PFSK-1 (cell line): ENCODE measurements at regions not wholly inside any gene's neighbourhood (a gene's known extent, or its start where the extent isn't known, plus 50 kb on each side); places are given as distances from the start of the nearest gene placed in this dataset.

Experiments
- FOXP2 ChIP-seq: optimal IDR thresholded peaks from 2 replicates; pipeline ENCODE3; 2011; ENCODE audit warnings: borderline replicate concordance, control low read depth, inconsistent platforms; ENCODE audit not compliant: insufficient read depth; ENCODE audit errors: extremely low read length, extremely low read depth
- POLR2AphosphoS5 ChIP-seq: IDR thresholded peaks from 2 replicates; pipeline ENCODE4 v1.6.1; 2012; ENCODE audit warnings: low read depth, mild to moderate bottlenecking, control low read depth, low read length, moderate library complexity
- SIN3A ChIP-seq: IDR thresholded peaks from 2 replicates; pipeline ENCODE4 v1.6.1; 2012; ENCODE audit warnings: mild to moderate bottlenecking, low read length, moderate library complexity, borderline replicate concordance; ENCODE audit not compliant: insufficient read depth
- TAF1 ChIP-seq: IDR thresholded peaks from 2 replicates; pipeline ENCODE4 v1.6.1; 2012; ENCODE audit warnings: low read length, control low read depth, borderline replicate concordance; ENCODE audit not compliant: insufficient read depth
- TF ChIP-seq, protein P1 (sequence below), 2 experiments: IDR thresholded peaks; 2 replicates each; pipeline versions ENCODE4 v1.6.1 to v1.8.0; 2011 to 2012; ENCODE audit warnings: low read depth in 2 of 2, low read length in 2 of 2, control low read depth in 1 of 2, inconsistent platforms in 1 of 2, mild to moderate bottlenecking in 1 of 2, moderate library complexity in 1 of 2; ENCODE audit not compliant: insufficient read depth in 1 of 2

DNA sequence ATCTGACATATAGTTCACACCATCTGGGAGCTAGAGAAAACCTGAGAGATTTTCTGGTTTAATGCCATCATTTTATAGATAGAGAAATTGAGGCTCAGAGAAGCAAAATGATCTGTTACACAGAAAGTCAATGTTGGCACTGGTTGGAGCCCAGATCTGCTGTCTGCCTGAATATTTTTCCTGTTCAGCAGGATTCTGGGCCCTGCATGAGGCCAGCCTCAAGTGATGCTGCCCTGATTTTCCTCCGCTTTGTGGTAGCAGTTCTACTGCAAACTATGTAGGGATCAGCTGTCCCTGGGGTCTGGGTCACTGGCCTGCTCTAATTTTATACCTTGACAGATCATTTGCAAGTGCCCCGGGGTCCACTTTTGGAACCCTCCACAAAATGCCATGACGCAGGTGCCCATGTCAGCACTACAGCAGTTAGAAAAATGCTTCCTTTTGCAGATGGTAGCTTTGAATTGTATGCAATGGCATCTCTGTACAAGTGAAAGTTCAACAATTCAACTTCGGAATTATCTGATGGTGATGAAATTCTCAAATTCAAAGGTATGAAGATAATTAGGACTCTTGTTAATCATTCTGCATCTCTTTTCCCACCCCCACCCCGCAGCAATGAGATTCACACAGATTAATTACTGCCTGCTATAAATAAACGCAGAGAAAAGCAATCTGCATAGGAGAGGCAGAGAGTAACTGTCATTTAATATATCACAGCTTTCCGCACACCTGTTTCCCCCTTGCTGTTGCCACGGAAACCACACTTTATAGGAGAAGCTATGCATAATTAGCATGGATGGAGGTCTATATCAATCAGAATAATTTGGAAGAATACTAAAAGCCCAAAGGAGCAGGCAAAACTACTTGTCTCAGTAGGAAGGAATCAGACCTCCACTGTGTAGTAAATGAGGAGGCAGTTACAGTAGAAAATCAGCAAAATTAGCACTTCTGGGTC lies 222.6 kb downstream of the PDCD6IP start:
- TF ChIP-seq, protein P1, sequence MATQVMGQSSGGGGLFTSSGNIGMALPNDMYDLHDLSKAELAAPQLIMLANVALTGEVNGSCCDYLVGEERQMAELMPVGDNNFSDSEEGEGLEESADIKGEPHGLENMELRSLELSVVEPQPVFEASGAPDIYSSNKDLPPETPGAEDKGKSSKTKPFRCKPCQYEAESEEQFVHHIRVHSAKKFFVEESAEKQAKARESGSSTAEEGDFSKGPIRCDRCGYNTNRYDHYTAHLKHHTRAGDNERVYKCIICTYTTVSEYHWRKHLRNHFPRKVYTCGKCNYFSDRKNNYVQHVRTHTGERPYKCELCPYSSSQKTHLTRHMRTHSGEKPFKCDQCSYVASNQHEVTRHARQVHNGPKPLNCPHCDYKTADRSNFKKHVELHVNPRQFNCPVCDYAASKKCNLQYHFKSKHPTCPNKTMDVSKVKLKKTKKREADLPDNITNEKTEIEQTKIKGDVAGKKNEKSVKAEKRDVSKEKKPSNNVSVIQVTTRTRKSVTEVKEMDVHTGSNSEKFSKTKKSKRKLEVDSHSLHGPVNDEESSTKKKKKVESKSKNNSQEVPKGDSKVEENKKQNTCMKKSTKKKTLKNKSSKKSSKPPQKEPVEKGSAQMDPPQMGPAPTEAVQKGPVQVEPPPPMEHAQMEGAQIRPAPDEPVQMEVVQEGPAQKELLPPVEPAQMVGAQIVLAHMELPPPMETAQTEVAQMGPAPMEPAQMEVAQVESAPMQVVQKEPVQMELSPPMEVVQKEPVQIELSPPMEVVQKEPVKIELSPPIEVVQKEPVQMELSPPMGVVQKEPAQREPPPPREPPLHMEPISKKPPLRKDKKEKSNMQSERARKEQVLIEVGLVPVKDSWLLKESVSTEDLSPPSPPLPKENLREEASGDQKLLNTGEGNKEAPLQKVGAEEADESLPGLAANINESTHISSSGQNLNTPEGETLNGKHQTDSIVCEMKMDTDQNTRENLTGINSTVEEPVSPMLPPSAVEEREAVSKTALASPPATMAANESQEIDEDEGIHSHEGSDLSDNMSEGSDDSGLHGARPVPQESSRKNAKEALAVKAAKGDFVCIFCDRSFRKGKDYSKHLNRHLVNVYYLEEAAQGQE (IDR thresholded peaks at IDR 0.05; ENCODE audit: insufficient read depth in 1 of 2, low read depth in 2 of 2, low read length in 2 of 2) = no peak
- no peak for TF ChIP-seq POLR2AphosphoS5

DNA sequence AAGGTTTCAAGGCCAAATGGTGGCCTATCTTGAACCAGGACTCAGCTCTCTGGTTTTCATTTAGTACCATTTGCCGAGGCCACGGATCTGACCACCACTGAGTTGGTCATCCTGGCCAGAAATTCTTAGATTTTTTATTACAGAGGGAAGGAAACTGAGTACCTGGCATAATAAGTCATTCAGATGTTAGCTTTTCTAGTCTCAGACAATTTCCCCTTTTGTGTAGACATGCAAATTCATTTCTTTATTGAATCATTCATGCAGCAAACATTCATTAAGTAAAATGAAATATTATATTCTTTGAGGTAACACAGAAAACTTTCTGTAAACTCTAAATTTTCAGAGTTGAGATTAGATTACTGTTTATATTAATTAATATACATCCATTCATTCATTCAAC lies 223.7 kb downstream of the PDCD6IP start:
- TF ChIP-seq FOXP2 (no peak), SIN3A (no peak)

DNA sequence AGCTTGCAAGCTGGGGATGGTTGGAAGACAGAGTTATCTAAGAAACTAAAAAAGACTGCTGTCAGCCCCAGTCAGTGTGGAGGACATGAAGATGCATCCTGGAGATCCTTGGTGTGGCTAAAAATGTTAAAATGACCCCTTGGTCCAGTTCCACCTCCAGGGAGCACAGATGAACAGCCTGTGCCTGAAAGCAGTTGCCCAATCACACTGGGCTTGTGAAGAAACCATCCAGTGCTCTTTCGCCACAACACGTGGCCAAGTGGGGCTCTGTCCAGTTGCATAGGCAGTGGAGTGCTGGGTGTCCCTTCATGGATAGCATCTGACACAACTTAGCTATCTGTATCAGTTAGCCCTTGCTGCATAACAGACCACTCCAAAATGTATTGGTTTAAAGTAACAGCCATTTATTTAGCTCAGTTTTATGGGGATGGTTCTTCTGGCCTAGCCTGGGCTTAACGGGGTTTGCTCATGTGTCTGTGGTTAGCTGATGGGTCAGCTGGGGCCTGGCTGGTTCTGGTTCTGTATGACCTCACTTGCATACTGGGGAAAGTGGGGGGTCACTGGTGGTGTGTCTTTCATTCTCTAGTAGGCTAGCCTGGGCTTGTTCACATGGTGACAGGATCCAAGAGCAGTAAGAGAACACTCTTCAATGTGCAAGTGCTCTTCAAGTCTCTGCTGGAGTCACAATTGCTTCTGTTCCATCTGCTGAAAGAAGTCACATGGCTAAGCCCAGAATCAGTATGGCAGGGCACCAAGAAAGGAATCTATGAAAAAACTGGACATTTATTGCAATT lies 226.2 kb downstream of the PDCD6IP start:
- TF ChIP-seq, protein P1 (IDR thresholded peaks at IDR 0.05; ENCODE audit: insufficient read depth in 1 of 2, low read depth in 2 of 2, low read length in 2 of 2) = no peak
- TF ChIP-seq TAF1 (no peak), SIN3A (no peak), FOXP2 (no peak), POLR2AphosphoS5 (no peak)

DNA sequence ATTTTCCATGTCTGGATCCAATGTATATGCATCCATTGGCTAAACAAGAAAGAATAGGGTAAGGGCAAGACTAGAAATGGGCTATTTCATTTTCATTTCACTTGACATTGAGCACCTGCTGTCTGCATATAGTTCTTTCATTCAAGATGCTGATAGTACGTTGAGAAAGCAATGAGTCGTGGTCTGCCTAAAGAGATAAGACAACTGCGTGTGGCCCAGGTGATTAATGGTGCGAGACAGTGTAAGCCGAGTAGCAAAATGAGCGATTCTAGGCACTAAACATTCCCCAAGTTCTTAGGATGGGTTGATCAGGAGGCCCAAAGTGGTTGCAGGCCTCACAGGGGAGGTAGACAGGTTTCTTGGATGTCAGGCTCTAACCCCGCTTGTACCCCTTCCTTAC lies 235.4 kb downstream of the PDCD6IP start:
- TF ChIP-seq, protein P1 (IDR thresholded peaks at IDR 0.05; ENCODE audit: insufficient read depth in 1 of 2, low read depth in 2 of 2, low read length in 2 of 2) = no peak
- TF ChIP-seq FOXP2 = no peak
- no peak for TF ChIP-seq SIN3A
- TF ChIP-seq TAF1 = no peak
- TF ChIP-seq POLR2AphosphoS5 = no peak

DNA sequence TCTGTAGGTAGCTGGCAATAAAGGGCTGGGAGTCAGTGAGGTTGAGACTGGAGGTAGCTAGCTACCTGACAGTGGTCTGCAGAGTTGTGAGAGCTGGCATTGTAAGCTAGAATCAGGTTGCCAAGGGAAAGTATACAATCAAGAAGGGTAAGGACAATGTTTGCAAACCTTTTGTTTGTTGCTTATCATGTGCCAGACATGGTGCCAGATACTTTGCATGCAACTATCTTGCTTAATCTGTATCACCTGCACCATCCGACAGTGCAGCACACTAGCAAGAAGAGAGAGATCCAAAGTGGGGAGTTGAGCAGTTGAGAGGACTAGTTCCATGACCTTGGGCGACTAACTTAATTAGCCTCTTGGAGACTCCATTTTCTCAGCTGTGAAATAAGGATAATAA lies 236.4 kb downstream of the PDCD6IP start:
- no peak for TF ChIP-seq FOXP2
- no peak for TF ChIP-seq SIN3A
- no peak for TF ChIP-seq TAF1
- no peak for TF ChIP-seq POLR2AphosphoS5
- TF ChIP-seq, protein P1 (IDR thresholded peaks at IDR 0.05; ENCODE audit: insufficient read depth in 1 of 2, low read depth in 2 of 2, low read length in 2 of 2) = no peak
